Inferior parietal cortex (tissue), 1 donor: ENCODE measurements at regions not wholly inside any gene's neighbourhood (a gene's known extent, or its start where the extent isn't known, plus 50 kb on each side); places are given as distances from the start of the nearest gene placed in this dataset.
"Not testable (repeated sequence)": the region's sequence is repeated elsewhere in the genome, so short reads cannot be mapped to it uniquely, and the experiment has no call there.

Source experiments
- DNase-seq: peaks from one replicate; pipeline ENCODE4 v3.0.0-alpha.2; 2016; ENCODE audit errors: extremely low spot score

DNA sequence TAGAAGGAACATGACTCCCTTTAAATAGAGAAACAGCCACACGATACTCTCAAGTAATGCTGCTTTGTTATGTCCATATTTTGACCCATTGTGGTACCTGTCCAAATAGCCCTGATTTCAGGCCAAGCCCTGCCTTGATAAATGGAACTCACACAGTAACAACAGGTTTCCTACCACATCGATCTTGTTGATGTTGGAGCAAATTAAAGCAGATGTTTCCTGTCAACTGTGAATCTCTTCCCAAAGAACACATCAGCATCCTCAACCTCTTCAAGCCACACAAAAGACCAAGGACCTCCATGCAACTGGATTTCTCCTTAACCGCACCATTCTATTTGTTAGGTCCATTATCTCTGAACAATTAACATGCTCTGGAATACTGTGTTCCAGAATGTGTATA is 109.5 kb downstream of the FOXD4L6 start:
- not testable (repeated sequence) for DNase-seq

GRCh38 chr9:41016699-41017098 is 111.8 kb downstream of the FOXD4L6 start:
- DNase-seq, result not testable (repeated sequence)

DNA sequence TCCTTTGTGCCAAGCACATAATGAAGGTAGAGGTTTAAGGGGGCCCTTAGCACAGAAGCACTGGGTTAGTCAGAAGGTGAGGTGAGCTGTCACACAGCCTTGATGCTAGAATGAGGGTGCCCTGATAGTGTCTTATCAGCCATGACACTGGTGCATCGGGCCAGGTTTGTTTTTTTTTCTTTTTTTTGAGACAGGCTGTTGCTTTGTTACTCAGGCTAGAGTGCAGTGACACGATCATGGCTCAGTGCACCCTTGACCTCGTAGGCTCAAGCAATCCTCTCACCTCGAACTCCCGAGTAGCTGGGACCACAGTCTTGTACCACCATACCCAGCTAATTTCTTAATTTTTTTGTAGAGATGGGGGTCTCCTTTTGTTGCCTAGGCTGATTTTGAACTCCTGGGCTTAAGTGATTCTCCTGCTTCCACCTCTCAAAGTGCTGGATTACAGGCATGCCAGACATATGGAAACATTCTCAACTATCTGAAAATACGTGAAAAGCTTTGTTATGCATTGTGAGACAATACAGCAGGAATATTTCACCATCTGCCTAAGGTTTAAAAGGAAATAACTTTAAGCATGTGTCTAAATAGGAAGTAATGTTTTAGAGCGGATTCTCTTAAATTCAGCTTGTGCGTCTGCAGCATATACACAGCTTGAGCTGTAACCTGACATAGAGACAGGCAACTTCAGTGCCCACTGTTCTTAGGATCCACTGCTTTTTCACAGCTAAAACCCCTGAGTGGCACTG is 128.4 kb downstream of the FOXD4L6 start:
- not testable (repeated sequence) for DNase-seq

- DNase-seq, result not testable (repeated sequence)
Measured at GRCh38 chr9:40995490-40995889, 133.0 kb downstream of the FOXD4L6 start.

DNA sequence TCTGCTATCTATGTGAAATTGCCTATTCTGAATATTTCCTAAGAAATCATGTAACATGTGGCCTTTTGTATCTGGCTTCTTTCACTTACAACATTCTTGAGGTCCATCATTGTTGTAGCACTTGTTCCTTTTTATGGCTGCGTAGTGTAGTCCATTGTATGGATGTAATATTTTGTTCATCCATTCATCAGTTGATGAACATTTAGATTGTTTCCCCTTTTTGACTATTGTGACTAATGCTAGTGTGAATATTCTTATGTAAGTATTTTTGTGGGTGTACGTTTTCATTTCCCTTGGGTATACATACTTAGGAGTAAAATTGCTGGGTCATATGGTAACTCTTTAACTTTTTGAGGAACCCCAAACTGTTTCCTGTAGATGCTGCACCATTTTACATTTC is 134.6 kb downstream of the FOXD4L6 start:
- not testable (repeated sequence) for DNase-seq

GRCh38 chr9:40993375-40993774 is 135.1 kb downstream of the FOXD4L6 start:
- DNase-seq, result not testable (repeated sequence)

DNA sequence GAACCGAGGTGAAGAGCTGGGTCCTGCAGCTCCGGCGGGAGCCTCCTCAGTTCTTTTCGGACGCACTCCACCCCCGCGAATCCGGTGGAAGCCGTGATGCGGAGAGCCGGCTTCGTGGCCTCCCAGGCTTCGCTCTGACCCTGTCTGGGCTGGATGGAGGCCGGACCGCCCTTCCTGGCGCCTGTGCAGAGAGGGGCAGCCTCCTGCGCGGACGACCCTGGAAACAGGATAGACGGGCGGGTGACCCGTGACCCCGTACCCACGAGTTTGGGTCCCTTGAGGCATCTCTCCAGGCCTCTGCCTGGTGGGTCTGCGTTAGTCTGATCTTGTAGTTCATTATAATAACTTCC is 136.0 kb downstream of the FOXD4L6 start:
- not testable (repeated sequence) for DNase-seq

- DNase-seq, result peak; percentile 100
Measured at GRCh38 chr9:40991741-40992471, 136.6 kb downstream of the FOXD4L6 start.

- DNase-seq, result peak; percentile 64
Measured at GRCh38 chr9:40991100-40991740, 137.3 kb downstream of the FOXD4L6 start.

DNA sequence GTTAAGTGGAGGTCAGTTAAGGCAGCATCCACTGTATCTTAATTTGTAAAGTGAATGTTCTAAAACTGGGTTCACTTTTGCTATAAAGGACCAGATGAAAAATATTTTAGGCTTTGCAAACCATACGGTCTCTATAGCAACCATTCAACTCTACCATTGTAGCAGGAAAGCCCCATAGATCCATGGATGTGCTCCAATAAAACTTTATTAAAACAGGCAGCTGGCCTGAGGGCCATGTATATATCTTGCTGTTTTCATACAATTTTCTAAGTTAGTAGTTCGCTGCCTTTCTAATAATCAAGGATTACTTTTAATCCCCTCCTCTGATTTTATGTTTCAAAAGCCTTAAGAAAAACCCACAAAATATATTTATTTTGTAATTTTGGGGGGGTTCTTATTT is 142.1 kb downstream of the FOXD4L6 start:
- DNase-seq, result not testable (repeated sequence)

GRCh38 chr9:40975351-40975750 is 153.1 kb downstream of the FOXD4L6 start:
- DNase-seq, result not testable (repeated sequence)

DNA sequence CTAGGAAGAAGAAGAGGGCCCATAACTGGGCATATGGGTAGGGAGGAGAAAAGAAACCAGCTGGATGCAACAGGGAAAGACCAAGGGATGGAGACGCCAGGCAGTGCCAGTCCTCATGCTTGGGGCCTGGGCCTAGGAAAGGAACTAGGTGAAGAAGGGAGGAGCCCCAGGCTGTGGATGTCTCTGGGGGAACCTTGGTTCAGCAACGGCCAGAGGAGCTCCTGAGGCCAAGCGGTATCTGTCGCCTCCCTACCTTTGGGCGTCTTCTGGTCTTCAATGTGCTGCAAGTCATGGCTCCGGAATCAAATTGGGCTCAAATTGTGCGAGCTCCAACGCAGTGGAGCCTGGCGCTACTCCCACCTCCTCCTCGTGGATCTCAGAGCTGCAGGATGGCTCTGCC is 153.6 kb downstream of the FOXD4L6 start:
- not testable (repeated sequence) for DNase-seq

DNA sequence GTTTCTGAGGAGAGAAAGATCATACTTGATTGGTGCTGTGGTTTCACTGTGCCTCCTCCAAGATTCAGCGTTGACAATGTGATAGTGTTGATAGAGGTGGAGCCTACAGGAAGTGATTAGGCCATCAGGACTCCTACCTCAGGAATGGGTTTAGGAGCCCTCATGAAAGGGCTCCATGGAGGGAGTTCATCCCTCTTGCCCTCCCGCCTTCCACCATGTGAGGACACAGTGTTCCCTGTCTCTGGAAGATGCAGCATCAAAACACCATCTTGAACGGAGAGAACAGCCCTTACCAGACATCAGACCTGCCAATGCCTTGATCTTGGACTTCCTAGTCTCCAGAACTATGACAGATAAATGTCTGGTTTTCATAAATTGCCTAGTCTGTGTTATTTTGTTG is 156.7 kb downstream of the FOXD4L6 start:
- not testable (repeated sequence) for DNase-seq

- not testable (repeated sequence) for DNase-seq
Measured at GRCh38 chr9:40970340-40970739, 158.1 kb downstream of the FOXD4L6 start.

DNA sequence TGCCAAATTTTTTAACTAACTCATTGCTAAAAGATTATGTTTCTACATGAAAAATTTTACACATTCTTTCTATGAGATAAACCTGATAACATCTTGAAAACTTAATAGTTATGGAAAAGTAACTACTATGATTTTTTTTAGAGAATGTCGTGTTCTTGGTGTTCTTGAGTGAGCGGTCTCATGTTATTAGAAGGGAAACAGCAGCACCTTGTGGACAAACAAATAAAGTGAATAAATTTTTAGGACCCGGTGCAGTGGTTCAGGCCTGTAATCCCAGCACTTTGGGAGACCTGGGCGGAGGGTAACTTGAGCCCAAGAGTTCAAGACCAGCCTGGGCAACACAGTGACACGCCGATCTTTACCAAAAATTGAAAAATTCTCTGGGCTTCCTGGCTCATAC is 166.0 kb downstream of the FOXD4L6 start:
- not testable (repeated sequence) for DNase-seq

DNA sequence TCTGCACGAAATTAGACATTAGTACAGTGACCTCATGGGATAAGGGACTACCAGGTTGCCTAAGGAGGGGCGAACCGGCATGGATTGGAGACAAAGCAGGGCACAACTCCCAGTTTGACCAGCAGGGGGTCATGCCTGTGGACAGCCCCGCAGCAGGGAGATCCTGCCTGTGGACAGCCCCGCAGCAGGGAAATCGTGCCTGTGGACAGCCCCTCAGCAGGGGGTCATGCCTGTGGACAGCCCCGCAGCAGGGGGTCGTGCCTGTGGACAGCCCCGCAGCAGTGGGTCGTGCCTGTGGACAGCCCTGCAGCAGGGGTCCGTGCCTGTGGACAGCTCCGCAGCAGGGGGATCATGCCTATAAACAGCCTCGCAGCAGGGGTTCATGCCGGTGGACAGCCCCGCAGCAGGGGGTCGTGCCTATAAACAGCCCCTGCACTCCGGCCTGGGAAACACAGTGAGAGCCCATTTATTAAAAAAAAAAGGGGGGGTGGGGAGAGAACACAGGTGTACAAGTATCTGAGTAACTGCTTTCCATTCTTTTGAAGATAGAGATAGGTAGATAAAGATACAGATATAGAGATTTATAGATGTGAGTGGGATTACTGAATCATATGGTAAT is 176.5 kb downstream of the FOXD4L6 start:
- not testable (repeated sequence) for DNase-seq

DNA sequence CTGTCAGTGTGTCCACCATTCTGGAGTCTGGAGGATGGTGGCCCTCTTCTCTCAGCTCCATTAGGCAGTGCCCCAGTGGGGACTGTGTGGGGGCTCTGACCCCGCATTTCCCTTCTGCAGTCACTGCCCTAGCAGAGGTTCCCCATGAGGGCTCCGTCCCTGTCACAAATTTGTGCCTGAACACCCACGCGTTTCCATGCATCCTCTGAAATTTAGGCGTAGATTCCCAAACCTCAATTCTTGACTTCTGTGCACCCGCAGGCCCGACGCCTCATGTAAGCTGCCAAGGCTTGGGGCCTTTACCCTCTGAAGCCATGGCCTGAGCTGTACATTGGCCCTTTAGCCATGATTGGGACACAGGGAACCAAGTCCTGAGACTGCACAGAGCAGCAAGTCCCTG is 182.3 kb downstream of the FOXD4L6 start:
- not testable (repeated sequence) for DNase-seq

GRCh38 chr9:40942730-40943129 is 185.8 kb downstream of the FOXD4L6 start:
- DNase-seq, result not testable (repeated sequence)

- DNase-seq, result not testable (repeated sequence)
Measured at GRCh38 chr9:40939888-40940209, 188.6 kb downstream of the FOXD4L6 start.

- not testable (repeated sequence) for DNase-seq
Measured at GRCh38 chr9:40939201-40939887, 189.1 kb downstream of the FOXD4L6 start.

GRCh38 chr9:40935336-40935735 is 193.1 kb downstream of the FOXD4L6 start:
- DNase-seq, result no peak

- DNase-seq, result not testable (repeated sequence)
Measured at GRCh38 chr9:40934480-40934879, 194.0 kb downstream of the FOXD4L6 start.
